OCI-LY1 (cell line): ENCODE measurements at regions not wholly inside any gene's neighbourhood (a gene's known extent, or its start where the extent isn't known, plus 50 kb on each side); places are given as distances from the start of the nearest gene placed in this dataset.

Source experiments
- EZH2 ChIP-seq: fragments of 200-600 bp; sonication (generic), shearing (Covaris generic); IDR thresholded peaks from 2 replicates; pipeline ENCODE4 v1.8.0; 2017; ENCODE audit warnings: borderline replicate concordance, mixed run types, mild to moderate bottlenecking, antibody characterized with exemption, low read length, moderate library complexity, mixed read lengths
- TF ChIP-seq, protein P1 (sequence below): fragments of 200-600 bp; sonication (generic), shearing (Covaris generic); IDR thresholded peaks from 2 replicates; pipeline ENCODE4 v1.5.1; 2017; ENCODE audit warnings: mild to moderate bottlenecking, antibody characterized with exemption, low read length, moderate library complexity, mixed read lengths

DNA sequence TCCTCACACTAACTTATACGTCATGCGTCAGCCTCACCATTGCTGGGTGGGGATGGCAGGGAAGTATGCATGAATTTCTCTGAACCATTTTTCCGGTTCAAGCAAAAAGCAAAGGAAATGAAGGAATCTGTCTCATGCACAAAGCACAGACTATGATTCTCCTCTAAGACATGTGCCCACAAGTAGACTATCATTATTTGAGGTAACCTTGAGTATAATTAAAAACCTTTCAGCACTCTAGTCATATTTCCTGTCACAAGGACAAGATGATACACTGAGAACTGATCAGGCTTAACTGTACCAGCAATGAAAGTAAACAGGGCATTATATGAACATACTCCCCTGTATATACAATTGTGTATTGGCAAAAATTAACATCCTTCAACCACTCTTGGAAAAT lies 56.7 kb upstream of the TSC22D2 start:
- TF ChIP-seq EZH2, result no peak
- TF ChIP-seq, protein P1, sequence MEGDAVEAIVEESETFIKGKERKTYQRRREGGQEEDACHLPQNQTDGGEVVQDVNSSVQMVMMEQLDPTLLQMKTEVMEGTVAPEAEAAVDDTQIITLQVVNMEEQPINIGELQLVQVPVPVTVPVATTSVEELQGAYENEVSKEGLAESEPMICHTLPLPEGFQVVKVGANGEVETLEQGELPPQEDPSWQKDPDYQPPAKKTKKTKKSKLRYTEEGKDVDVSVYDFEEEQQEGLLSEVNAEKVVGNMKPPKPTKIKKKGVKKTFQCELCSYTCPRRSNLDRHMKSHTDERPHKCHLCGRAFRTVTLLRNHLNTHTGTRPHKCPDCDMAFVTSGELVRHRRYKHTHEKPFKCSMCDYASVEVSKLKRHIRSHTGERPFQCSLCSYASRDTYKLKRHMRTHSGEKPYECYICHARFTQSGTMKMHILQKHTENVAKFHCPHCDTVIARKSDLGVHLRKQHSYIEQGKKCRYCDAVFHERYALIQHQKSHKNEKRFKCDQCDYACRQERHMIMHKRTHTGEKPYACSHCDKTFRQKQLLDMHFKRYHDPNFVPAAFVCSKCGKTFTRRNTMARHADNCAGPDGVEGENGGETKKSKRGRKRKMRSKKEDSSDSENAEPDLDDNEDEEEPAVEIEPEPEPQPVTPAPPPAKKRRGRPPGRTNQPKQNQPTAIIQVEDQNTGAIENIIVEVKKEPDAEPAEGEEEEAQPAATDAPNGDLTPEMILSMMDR, result no peak
